OCI-LY7 (cell line): ENCODE measurements at regions not wholly inside any gene's neighbourhood (a gene's known extent, or its start where the extent isn't known, plus 50 kb on each side); places are given as distances from the start of the nearest gene placed in this dataset.

Experiments
- BruUV-seq: library from RNA; stranded (reverse); fragments of 400-500 nt; replicated peaks from 2 replicates; lab custom pipeline; 2021; lab: Mats Ljungman, UMichigan
- CTCF ChIA-PET: fragments of 300-600 bp; sonication (Branson Sonifier 250); formaldehyde crosslinking; loops from one replicate; lab custom pipeline; 2022; ENCODE audit warnings: antibody characterized with exemption; ENCODE audit not compliant: unreplicated experiment; lab: Charles Lee
- POLR2A ChIA-PET: fragments of 300-600 bp; sonication (Branson Sonifier 250); formaldehyde crosslinking; loops from one replicate; lab custom pipeline; 2022; ENCODE audit warnings: antibody characterized with exemption; lab: Charles Lee
- DNase-seq: peaks from one replicate; pipeline ENCODE4 v3.0.0-alpha.2; 2015; ENCODE audit warnings: low spot score
- H2AFZ ChIP-seq: fragments of 200-600 bp; sonication (generic), shearing (Covaris generic); 2 replicates; pipeline ENCODE4 v1.6.1; 2014; ENCODE audit warnings: mild to moderate bottlenecking, antibody characterized with exemption, low read length, moderate library complexity
- H3K27ac ChIP-seq: fragments of 200-600 bp; sonication (generic); 2 replicates; pipeline ENCODE4 v1.5.1; 2014; ENCODE audit warnings: mixed run types, low read depth, mild to moderate bottlenecking, moderate library complexity, low read length, inconsistent platforms; ENCODE audit not compliant: poor library complexity, severe bottlenecking
- H3K36me3 ChIP-seq: fragments of 200-600 bp; sonication (generic); 2 replicates; pipeline ENCODE4 v1.6.1; 2014; ENCODE audit warnings: mild to moderate bottlenecking, antibody characterized with exemption, low read length, moderate library complexity, mixed read lengths; ENCODE audit not compliant: insufficient read depth
- H3K4me1 ChIP-seq: fragments of 200-600 bp; sonication (generic); 2 replicates; pipeline ENCODE4 v1.5.1; 2014; ENCODE audit warnings: mild to moderate bottlenecking, low read length; ENCODE audit not compliant: insufficient read depth, poor library complexity, severe bottlenecking
- H3K4me2 ChIP-seq: fragments of 200-600 bp; sonication (generic); 2 replicates; pipeline ENCODE4 v1.6.1; 2014; ENCODE audit warnings: mild to moderate bottlenecking, low read length
- H3K4me3 ChIP-seq: fragments of 200-600 bp; sonication (generic); 2 replicates; pipeline ENCODE4 v1.5.1; 2014; ENCODE audit warnings: mild to moderate bottlenecking, low read depth, low read length; ENCODE audit not compliant: poor library complexity, severe bottlenecking
- H3K79me2 ChIP-seq: fragments of 200-600 bp; sonication (generic); 2 replicates; pipeline ENCODE4 v1.6.1; 2016; ENCODE audit warnings: low read depth, mild to moderate bottlenecking, low read length, moderate library complexity, mixed read lengths; ENCODE audit not compliant: insufficient read depth
- H3K9me2 ChIP-seq: fragments of 200-600 bp; sonication (generic); 2 replicates; pipeline ENCODE4 v1.6.1; 2016; ENCODE audit warnings: mild to moderate bottlenecking, low read length, mixed read lengths; ENCODE audit not compliant: insufficient read depth
- H3K9me3 ChIP-seq: fragments of 200-600 bp; sonication (generic); 2 replicates; pipeline ENCODE4 v1.6.1; 2014; ENCODE audit warnings: mild to moderate bottlenecking, mixed run types, low read length, mixed read lengths
- H4K20me1 ChIP-seq: fragments of 200-600 bp; sonication (generic); 2 replicates; pipeline ENCODE4 v1.6.1; 2014; ENCODE audit warnings: mild to moderate bottlenecking, antibody characterized with exemption, low read length, moderate library complexity, mixed read lengths; ENCODE audit not compliant: insufficient read depth
- EZH2phosphoT487 ChIP-seq: fragments of 200-600 bp; sonication (generic); IDR thresholded peaks from 2 replicates; pipeline ENCODE4 v1.6.1; 2018; ENCODE audit warnings: low read depth, borderline replicate concordance, mild to moderate bottlenecking, mixed run types, antibody characterized with exemption, low read length, moderate library complexity, mixed read lengths
- intact Hi-C: fragments of 100-400 bp; cut with micrococcal nuclease; formaldehyde crosslinking; loops from one replicate; pipeline ENCODE4 v1.10.0; 2022; ENCODE audit not compliant: unreplicated experiment
- TF ChIP-seq, protein P1 (sequence below): fragments of 200-600 bp; sonication (generic); conservative IDR thresholded peaks from 2 replicates; pipeline ENCODE4 v1.5.1; 2014; ENCODE audit warnings: mild to moderate bottlenecking, antibody characterized with exemption, low read length, moderate library complexity, mixed read lengths

GRCh38 chr14:98163873-98164272 is 1108.1 kb downstream of the BCL11B start:
- no TSS peak for BruUV-seq
- no peak for DNase-seq
- no peaks in the 10 kb centered on the region for H3K4me1 ChIP-seq

DNA sequence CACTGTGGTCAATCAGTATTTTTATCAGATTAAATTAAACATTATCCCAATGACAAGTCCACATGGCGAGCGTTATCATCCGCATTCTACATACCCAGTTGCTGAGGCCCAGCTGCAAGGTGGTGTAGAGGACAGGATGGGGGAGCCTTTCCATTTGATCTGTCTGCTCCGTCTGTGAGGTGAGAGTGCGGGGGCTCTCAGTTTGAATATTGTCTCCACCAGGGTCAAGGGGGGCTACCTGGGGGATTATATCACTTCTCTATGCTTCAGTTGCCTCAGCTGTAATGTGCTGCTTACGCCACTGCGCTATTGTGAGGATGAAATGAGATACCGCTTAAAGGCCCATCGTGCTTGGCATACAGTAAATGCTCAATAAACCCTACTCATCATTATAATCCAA is 1106.0 kb downstream of the BCL11B start:
- H3K27ac ChIP-seq = no peak overlapping the region
- no peak overlapping the region for H2AFZ ChIP-seq
- no peaks in the 10 kb centered on the region for H4K20me1 ChIP-seq
- intact Hi-C loops = no loop called here
- no peak overlapping the region for H3K4me2 ChIP-seq
- no peaks in the 10 kb centered on the region for H3K9me2 ChIP-seq
- no peaks in the 10 kb centered on the region for H3K4me1 ChIP-seq
- no peaks in the 10 kb centered on the region for H3K9me3 ChIP-seq
- no peaks in the 10 kb centered on the region for H3K36me3 ChIP-seq
- POLR2A ChIA-PET = no interaction called here
- no peak overlapping the region for H3K4me3 ChIP-seq
- H3K79me2 ChIP-seq = no peaks in the 10 kb centered on the region
- CTCF ChIA-PET = no interaction called here
- DNase-seq = no peak
- no peak for TF ChIP-seq EZH2phosphoT487
- TF ChIP-seq, protein P1, sequence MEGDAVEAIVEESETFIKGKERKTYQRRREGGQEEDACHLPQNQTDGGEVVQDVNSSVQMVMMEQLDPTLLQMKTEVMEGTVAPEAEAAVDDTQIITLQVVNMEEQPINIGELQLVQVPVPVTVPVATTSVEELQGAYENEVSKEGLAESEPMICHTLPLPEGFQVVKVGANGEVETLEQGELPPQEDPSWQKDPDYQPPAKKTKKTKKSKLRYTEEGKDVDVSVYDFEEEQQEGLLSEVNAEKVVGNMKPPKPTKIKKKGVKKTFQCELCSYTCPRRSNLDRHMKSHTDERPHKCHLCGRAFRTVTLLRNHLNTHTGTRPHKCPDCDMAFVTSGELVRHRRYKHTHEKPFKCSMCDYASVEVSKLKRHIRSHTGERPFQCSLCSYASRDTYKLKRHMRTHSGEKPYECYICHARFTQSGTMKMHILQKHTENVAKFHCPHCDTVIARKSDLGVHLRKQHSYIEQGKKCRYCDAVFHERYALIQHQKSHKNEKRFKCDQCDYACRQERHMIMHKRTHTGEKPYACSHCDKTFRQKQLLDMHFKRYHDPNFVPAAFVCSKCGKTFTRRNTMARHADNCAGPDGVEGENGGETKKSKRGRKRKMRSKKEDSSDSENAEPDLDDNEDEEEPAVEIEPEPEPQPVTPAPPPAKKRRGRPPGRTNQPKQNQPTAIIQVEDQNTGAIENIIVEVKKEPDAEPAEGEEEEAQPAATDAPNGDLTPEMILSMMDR = no peak
- no TSS peak for BruUV-seq

More at GRCh38 chr14:98163873-98164272, 1108.1 kb downstream of the BCL11B start:
- Histone ChIP-seq H3K9me3 (no peaks in the 10 kb centered on the region), H2AFZ (no peak overlapping the region), H3K36me3 (no peaks in the 10 kb centered on the region), H4K20me1 (no peaks in the 10 kb centered on the region), H3K9me2 (no peaks in the 10 kb centered on the region), H3K27ac (no peak overlapping the region), H3K4me2 (no peak overlapping the region), H3K79me2 (no peaks in the 10 kb centered on the region), H3K4me3 (no peak overlapping the region)
- no peak for TF ChIP-seq EZH2phosphoT487
- TF ChIP-seq, protein P1 = no peak
- intact Hi-C loops = no loop called here
- ChIA-PET CTCF (no interaction called here), POLR2A (no interaction called here)

DNA sequence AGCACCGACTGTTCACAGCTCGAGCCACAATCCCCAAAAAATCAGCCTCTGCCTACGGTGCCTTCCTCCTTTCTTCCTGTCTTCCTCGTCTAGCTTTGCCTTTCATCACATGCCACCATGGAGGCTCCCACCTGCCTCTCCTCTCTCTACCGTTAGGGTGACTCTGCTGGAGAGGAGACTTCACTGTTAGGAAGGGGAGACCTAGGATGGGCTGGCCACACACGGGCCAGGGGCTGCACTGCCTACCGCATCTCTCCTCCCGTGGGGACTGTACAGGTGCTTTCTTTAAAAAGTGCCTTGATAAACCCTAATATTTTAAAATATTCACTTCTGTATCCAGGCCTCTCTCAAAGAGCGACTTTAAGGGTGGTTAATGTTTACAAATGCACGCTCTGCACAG is 1104.7 kb downstream of the BCL11B start:
- CTCF ChIA-PET = no interaction called here
- H3K79me2 ChIP-seq = no peaks in the 10 kb centered on the region
- H3K4me3 ChIP-seq = no peak overlapping the region
- no peaks in the 10 kb centered on the region for H3K9me3 ChIP-seq
- H3K36me3 ChIP-seq = no peaks in the 10 kb centered on the region
- H2AFZ ChIP-seq = no peak overlapping the region
- no peaks in the 10 kb centered on the region for H3K9me2 ChIP-seq
- BruUV-seq = no TSS peak
- TF ChIP-seq, protein P1 = no peak
- no peak for TF ChIP-seq EZH2phosphoT487
- POLR2A ChIA-PET = no interaction called here
- no peaks in the 10 kb centered on the region for H3K4me1 ChIP-seq
- no peaks in the 10 kb centered on the region for H4K20me1 ChIP-seq
- DNase-seq = no peak
- no peak overlapping the region for H3K27ac ChIP-seq
- no peak overlapping the region for H3K4me2 ChIP-seq
- intact Hi-C loops = no loop called here
